Left lung (tissue), 4 donors: ENCODE measurements at regions not wholly inside any gene's neighbourhood (a gene's known extent, or its start where the extent isn't known, plus 50 kb on each side); places are given as distances from the start of the nearest gene placed in this dataset.
"Not testable (repeated sequence)": the region's sequence is repeated elsewhere in the genome, so short reads cannot be mapped to it uniquely, and the experiment has no call there.

ENCODE experiments used
- ATAC-seq: fragments of 200-7000 bp; cut with Tn5 transposase; one replicate; pipeline ENCODE4 v1.9.1; 2020; ENCODE audit warnings: moderate library complexity
- DNase-seq, 4 donors: peaks; one replicate each; pipeline ENCODE4 v3.0.0-alpha.2; 2013 to 2020
- H3K27ac ChIP-seq, 2 donors: fragments of 200-600 bp; sonication (generic) in 1 of 2; one replicate each; pipeline versions ENCODE4 v1.5.0 to v1.8.0; 2020 to 2021
- H3K27me3 ChIP-seq, 2 donors: fragments of 200-600 bp; sonication (generic) in 1 of 2; one replicate each; pipeline versions ENCODE4 v1.5.0 to v1.8.0; 2020 to 2021
- H3K36me3 ChIP-seq, 2 donors: fragments of 200-600 bp; sonication (generic) in 1 of 2; one replicate each; pipeline versions ENCODE4 v1.5.0 to v1.8.0; 2020 to 2021
- H3K4me1 ChIP-seq, 2 donors: fragments of 200-600 bp; one replicate each; pipeline ENCODE4 v1.8.0; 2021
- H3K4me3 ChIP-seq, 2 donors: fragments of 200-600 bp; sonication (generic) in 1 of 2; one replicate each; pipeline versions ENCODE4 v1.5.0 to v1.8.0; 2020 to 2021; ENCODE audit warnings: mild to moderate bottlenecking in 1 of 2
- H3K9me3 ChIP-seq, 2 donors: fragments of 200-600 bp; sonication (generic) in 1 of 2; one replicate each; pipeline versions ENCODE4 v1.5.0 to v1.8.0; 2020 to 2021
- intact Hi-C, 2 donors: fragments of 100-400 bp; cut with DNase I; formaldehyde crosslinking; loops; one replicate each; pipeline versions ENCODE4 v1.11.2 to v1.14.2; 2022
- TF ChIP-seq, protein P1 (sequence below), 2 donors: fragments of 200-600 bp; sonication (generic) in 1 of 2; IDR thresholded peaks; one replicate each; pipeline versions ENCODE4 v1.5.0 to v1.8.0; 2021; ENCODE audit warnings: antibody characterized with exemption in 2 of 2
- donor health status: DM: no; HTN: yes; CAD: no.
- donor health status: DM: no; HTN: no; CAD: no.

DNA sequence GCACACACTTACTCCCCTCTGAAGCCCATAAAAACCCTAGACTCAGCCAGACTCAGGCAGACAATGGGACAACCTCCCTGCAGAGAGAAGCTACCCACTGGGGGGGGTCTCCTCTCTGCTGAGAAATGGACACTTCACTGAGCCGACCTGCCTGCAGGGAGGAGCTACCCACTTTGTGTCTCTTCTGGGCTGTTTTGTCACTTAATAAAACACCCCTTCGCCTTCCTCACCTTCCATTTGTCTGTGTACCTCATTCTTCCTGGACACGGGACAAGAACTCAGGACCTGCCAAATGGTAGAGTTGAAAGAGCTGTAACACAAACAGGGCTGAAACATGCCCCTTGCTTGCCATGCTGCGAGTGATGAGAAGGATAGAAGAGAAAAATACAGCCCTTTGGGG, 151.7 kb upstream of the HDDC2 start:
- no peaks in the 10 kb centered on the region for H3K36me3 ChIP-seq
- no peak for ATAC-seq
- intact Hi-C loops = no loop called here
- H3K4me1 ChIP-seq = no peaks in the 10 kb centered on the region
- H3K4me3 ChIP-seq = no peak overlapping the region
- no peak overlapping the region for H3K27ac ChIP-seq
- H3K9me3 ChIP-seq = peaks cover 0 to 29% of the 10 kb centered on the region in 2 donors
- no peak for DNase-seq
- no peaks in the 10 kb centered on the region for H3K27me3 ChIP-seq
- TF ChIP-seq, protein P1, sequence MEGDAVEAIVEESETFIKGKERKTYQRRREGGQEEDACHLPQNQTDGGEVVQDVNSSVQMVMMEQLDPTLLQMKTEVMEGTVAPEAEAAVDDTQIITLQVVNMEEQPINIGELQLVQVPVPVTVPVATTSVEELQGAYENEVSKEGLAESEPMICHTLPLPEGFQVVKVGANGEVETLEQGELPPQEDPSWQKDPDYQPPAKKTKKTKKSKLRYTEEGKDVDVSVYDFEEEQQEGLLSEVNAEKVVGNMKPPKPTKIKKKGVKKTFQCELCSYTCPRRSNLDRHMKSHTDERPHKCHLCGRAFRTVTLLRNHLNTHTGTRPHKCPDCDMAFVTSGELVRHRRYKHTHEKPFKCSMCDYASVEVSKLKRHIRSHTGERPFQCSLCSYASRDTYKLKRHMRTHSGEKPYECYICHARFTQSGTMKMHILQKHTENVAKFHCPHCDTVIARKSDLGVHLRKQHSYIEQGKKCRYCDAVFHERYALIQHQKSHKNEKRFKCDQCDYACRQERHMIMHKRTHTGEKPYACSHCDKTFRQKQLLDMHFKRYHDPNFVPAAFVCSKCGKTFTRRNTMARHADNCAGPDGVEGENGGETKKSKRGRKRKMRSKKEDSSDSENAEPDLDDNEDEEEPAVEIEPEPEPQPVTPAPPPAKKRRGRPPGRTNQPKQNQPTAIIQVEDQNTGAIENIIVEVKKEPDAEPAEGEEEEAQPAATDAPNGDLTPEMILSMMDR (IDR thresholded peaks at IDR 0.05) = no peak

DNA sequence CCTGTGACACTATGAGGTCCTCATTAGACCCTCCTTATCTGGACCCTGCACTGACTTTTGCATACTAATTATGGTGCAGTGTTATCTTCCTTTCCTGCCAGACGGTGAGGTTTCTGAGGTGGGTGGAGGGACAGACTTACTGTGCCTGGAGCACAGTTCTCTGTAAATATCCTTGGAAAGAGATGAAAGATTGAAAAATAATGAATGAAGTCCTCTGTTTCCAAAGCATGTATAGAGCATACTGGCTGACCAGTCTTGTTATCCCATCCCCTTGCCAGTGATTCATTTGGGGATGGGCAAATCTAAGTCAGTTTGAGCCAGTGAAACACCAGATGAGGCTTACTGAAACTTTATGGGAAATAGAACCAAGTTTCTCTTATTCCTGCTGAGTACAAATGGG, 152.6 kb upstream of the HDDC2 start:
- TF ChIP-seq, protein P1 (IDR thresholded peaks at IDR 0.05) = no peak
- H3K9me3 ChIP-seq = peaks cover 0 to 32% of the 10 kb centered on the region in 2 donors
- H3K36me3 ChIP-seq = no peaks in the 10 kb centered on the region
- H3K27ac ChIP-seq = no peak overlapping the region
- no peaks in the 10 kb centered on the region for H3K27me3 ChIP-seq
- no peaks in the 10 kb centered on the region for H3K4me1 ChIP-seq
- no peak overlapping the region for H3K4me3 ChIP-seq
- intact Hi-C loops = no loop called here
- no peak for ATAC-seq
- DNase-seq = no peak

GRCh38 chr6:125458493-125458892, 156.7 kb upstream of the HDDC2 start:
- H3K4me3 ChIP-seq, intact Hi-C loops, DNase-seq, H3K36me3 ChIP-seq, H3K4me1 ChIP-seq, H3K27ac ChIP-seq, ATAC-seq, H3K27me3 ChIP-seq: not testable (repeated sequence)
- peaks cover 0 to 21% of the 10 kb centered on the region in 2 donors for H3K9me3 ChIP-seq

- H3K27me3 ChIP-seq, H3K4me1 ChIP-seq, H3K4me3 ChIP-seq, H3K9me3 ChIP-seq, ATAC-seq, H3K36me3 ChIP-seq, DNase-seq, H3K27ac ChIP-seq, intact Hi-C loops: not testable (repeated sequence)
Measured at GRCh38 chr6:125465332-125465731, 163.6 kb upstream of the HDDC2 start.

DNA sequence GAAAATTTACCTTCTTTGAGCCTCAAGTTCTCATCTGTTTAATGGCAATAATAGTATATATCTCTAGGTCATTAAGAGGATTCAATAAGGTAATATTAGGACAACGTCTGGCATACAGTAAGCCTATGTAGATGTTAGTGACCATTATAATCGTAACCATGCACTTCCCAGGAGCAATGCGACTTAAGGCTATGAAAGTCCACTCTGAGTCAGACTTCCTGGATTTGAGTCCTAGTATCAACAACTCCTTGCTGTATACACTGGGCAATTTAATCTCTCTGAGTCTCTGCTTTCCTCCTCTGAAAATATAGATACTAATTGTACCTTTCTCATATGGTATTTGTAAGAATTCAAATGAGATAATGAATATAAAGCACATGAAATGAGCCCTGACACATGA, 168.1 kb upstream of the HDDC2 start:
- no peaks in the 10 kb centered on the region for H3K9me3 ChIP-seq
- ATAC-seq = no peak
- H3K4me1 ChIP-seq = no peaks in the 10 kb centered on the region
- TF ChIP-seq, protein P1 (IDR thresholded peaks at IDR 0.05) = no peak
- H3K27ac ChIP-seq = no peak overlapping the region
- H3K4me3 ChIP-seq = no peak overlapping the region
- intact Hi-C loops = no loop called here
- H3K36me3 ChIP-seq = no peaks in the 10 kb centered on the region
- H3K27me3 ChIP-seq = no peaks in the 10 kb centered on the region
- no peak for DNase-seq

DNA sequence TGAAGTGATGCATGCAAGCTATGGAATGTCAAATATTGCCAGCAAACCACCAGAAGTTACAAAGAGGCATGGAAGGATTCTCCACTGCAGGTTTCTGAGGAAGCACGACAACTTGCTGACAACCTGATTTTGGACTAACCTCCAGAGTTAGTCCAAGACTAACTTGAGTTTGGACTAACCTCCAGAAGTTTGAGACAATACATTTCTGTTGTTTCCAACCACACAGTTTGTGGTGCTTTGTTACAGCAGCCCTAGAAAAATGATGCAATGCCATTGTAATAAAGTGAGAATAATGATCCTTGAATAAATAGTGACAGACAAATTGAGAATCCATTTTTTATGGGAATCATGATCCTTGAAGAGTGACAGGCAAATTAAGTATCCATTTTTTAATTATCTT, 169.9 kb upstream of the HDDC2 start:
- Histone ChIP-seq H3K27me3 (no peaks in the 10 kb centered on the region), H3K36me3 (no peaks in the 10 kb centered on the region), H3K4me3 (no peak overlapping the region), H3K9me3 (no peaks in the 10 kb centered on the region), H3K27ac (no peak overlapping the region), H3K4me1 (no peaks in the 10 kb centered on the region)
- DNase-seq = no peak
- no peak for ATAC-seq
- TF ChIP-seq, protein P1 (IDR thresholded peaks at IDR 0.05) = no peak
- intact Hi-C loops = no loop called here
